CD4-positive, alpha-beta T cell (primary cell): ENCODE measurements at regions not wholly inside any gene's neighbourhood (a gene's known extent, or its start where the extent isn't known, plus 50 kb on each side); places are given as distances from the start of the nearest gene placed in this dataset.

ENCODE experiments used
- ATAC-seq: fragments of 200-7000 bp; cut with Tn5 transposase; one replicate; pipeline ENCODE4 v1.10.0; 2022; ENCODE audit warnings: mild to moderate bottlenecking; ENCODE audit not compliant: poor library complexity
- CTCF ChIA-PET: fragments of 350-600 bp; sonication (Branson Sonifier 250); formaldehyde crosslinking; loops from one replicate; lab custom pipeline; 2021; ENCODE audit warnings: antibody characterized with exemption, inconsistent platforms; lab: Charles Lee
- POLR2A ChIA-PET: fragments of 350-600 bp; sonication (Branson Sonifier 250); formaldehyde crosslinking; loops from one replicate; lab custom pipeline; 2021; ENCODE audit warnings: antibody characterized with exemption, inconsistent platforms; lab: Charles Lee
- DNase-seq, 14 experiments: peaks; one replicate each; pipeline ENCODE4 v3.0.0-alpha.2; 2013 to 2020; ENCODE audit warnings: mixed read lengths in 2 of 14
- H3K27ac ChIP-seq, 2 donors: one replicate each; pipeline versions ENCODE4 v1.5.1 to v1.7.0; 2013; ENCODE audit warnings: low read length in 2 of 2, low read depth in 1 of 2, mild to moderate bottlenecking in 1 of 2
- H3K27me3 ChIP-seq, 2 experiments: 1 replicate in 1 of 2; 2 replicates in 1 of 2; pipeline versions ENCODE4 v1.6.1 to v1.7.0; 2013; ENCODE audit warnings: low read length in 2 of 2, control low read depth in 1 of 2, mild to moderate bottlenecking in 1 of 2, moderate library complexity in 1 of 2; ENCODE audit not compliant: insufficient read depth in 2 of 2, control insufficient read depth in 1 of 2
- H3K36me3 ChIP-seq: one replicate; pipeline ENCODE4 v1.6.1; 2013; ENCODE audit warnings: low read length, control low read depth; ENCODE audit not compliant: insufficient read depth
- H3K4me1 ChIP-seq: one replicate; pipeline ENCODE4 v1.6.1; 2013; ENCODE audit warnings: low read length, control low read depth; ENCODE audit not compliant: insufficient read depth
- H3K4me3 ChIP-seq: one replicate; pipeline ENCODE4 v1.5.1; 2013; ENCODE audit warnings: mild to moderate bottlenecking, low read length, moderate library complexity
- H3K9me3 ChIP-seq, 2 experiments: 1 replicate in 1 of 2; 2 replicates in 1 of 2; pipeline versions ENCODE4 v1.6.1 to v1.7.0; 2013; ENCODE audit warnings: low read length in 2 of 2, mild to moderate bottlenecking in 2 of 2, control low read depth in 1 of 2, moderate library complexity in 1 of 2; ENCODE audit not compliant: control insufficient read depth in 1 of 2, insufficient read depth in 1 of 2
- H3K27ac Mint-ChIP-seq: one replicate; pipeline ENCODE4 v1.8.0; 2020; ENCODE audit warnings: mixed read lengths
- H3K27me3 Mint-ChIP-seq: one replicate; pipeline ENCODE4 v1.8.0; 2021; ENCODE audit warnings: mixed read lengths
- H3K36me3 Mint-ChIP-seq: one replicate; pipeline ENCODE4 v1.8.0; 2021; ENCODE audit warnings: low read depth, mixed read lengths
- H3K4me1 Mint-ChIP-seq: one replicate; pipeline ENCODE4 v1.8.0; 2021; ENCODE audit warnings: low read depth, mixed read lengths
- H3K4me3 Mint-ChIP-seq: one replicate; pipeline ENCODE4 v1.8.0; 2020; ENCODE audit warnings: mild to moderate bottlenecking, mixed read lengths
- H3K9me3 Mint-ChIP-seq: one replicate; pipeline ENCODE4 v1.8.0; 2020; ENCODE audit warnings: mixed read lengths
- CTCF ChIP-seq: fragments of 200-600 bp; IDR thresholded peaks from one replicate; pipeline ENCODE4 v1.8.0; 2022; ENCODE audit warnings: antibody characterized with exemption, mild to moderate bottlenecking
- intact Hi-C, 2 experiments: fragments of 100-400 bp; cut with DNase I in 1 of 2; cut with micrococcal nuclease in 1 of 2; formaldehyde crosslinking; loops; one replicate each; pipeline versions ENCODE4 v1.15.1 to v1.9.0; 2023 to 2025; cut with DNase I, micrococcal nuclease

DNA sequence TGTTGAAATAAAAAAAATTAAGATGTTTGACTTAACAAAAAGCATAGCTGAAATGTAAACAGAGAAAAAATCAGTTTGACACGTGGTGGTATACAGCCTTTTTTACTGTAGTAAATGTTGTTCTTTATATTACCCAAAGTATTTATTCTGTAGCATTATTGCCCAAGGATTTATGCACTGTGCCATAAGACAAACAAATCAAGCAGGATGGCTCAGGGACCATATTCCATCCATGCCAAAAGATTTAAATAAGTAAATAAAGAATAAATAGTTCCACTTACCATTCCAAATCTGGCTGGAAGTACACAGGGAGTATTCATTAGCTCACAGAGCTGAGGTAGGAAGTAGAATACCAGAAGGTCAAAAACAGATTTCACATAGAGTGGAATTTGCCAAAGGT lies 666.7 kb upstream of the CADM2 start:
- Mint-ChIP-seq H3K27ac (no peak overlapping the region), H3K36me3 (no peaks in the 10 kb centered on the region), H3K9me3 (peaks cover 4% of the 10 kb centered on the region), H3K27me3 (no peaks in the 10 kb centered on the region), H3K4me3 (no peak overlapping the region), H3K4me1 (no peaks in the 10 kb centered on the region)
- H3K4me3 ChIP-seq, result no peak overlapping the region
- DNase-seq (no peak), ATAC-seq (no peak)
- ChIA-PET POLR2A (no interaction called here), CTCF (no interaction called here)
- intact Hi-C loops, result no loop called here
- no peaks in the 10 kb centered on the region for H3K4me1 ChIP-seq
- H3K27me3 ChIP-seq, result no peaks in the 10 kb centered on the region
- TF ChIP-seq CTCF, result no peak
- H3K27ac ChIP-seq, result no peak overlapping the region
- no peaks in the 10 kb centered on the region for H3K36me3 ChIP-seq
- peaks cover 0 to 4% of the 10 kb centered on the region in 2 experiments for H3K9me3 ChIP-seq

DNA sequence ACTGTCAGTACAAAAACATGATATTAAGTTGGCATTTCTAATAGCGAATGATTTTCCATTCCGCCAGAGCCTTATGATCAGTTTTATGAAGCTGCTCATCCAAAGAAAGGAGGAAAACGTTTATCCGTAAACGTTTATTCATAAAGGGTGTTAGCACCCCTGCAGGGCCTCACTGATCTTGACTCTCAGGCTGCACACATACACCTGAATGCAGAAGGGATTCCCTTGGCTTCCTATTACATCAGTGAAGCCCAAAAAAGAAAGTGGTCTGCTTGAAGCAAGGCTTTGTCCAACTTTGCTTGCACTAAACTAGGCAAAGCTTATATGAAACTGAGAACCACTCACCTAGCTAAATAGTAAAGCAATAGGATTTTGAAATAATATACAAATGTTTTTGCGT lies 659.5 kb upstream of the CADM2 start:
- Histone ChIP-seq H3K4me1 (no peaks in the 10 kb centered on the region), H3K36me3 (no peaks in the 10 kb centered on the region), H3K27me3 (no peaks in the 10 kb centered on the region), H3K4me3 (no peak overlapping the region), H3K27ac (no peak overlapping the region), H3K9me3 (no peaks in the 10 kb centered on the region)
- peaks cover 6% of the 10 kb centered on the region for H3K9me3 Mint-ChIP-seq
- POLR2A ChIA-PET, result no interaction called here
- H3K27ac Mint-ChIP-seq, result no peak overlapping the region
- no peak for ATAC-seq
- no peaks in the 10 kb centered on the region for H3K27me3 Mint-ChIP-seq
- DNase-seq, result no peak
- no peaks in the 10 kb centered on the region for H3K4me1 Mint-ChIP-seq
- H3K36me3 Mint-ChIP-seq, result no peaks in the 10 kb centered on the region
- intact Hi-C loops, result no loop called here
- no peak overlapping the region for H3K4me3 Mint-ChIP-seq
- CTCF ChIA-PET, result no interaction called here
- TF ChIP-seq CTCF, result no peak

DNA sequence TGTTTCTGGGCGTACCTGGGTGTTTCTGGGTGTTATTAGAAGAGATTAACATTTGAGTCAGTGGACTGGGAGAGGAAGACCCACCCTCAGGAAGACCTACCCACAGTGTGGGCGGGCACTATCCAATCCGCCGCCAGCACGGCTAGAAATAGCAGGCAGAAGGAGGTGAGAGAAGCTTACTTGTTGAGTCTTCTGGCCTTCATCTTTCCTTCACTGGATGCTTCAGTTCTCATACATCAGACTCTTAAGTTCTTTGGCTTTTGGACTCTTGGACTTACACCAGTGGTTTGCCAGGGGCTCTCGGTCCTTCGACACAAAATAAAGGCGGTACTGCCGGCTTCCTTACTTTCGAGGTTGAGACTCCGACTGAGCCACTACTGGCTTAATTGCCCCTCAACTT lies 654.6 kb upstream of the CADM2 start:
- ATAC-seq (no peak), DNase-seq (no peak)
- no peaks in the 10 kb centered on the region for H3K27me3 Mint-ChIP-seq
- no peaks in the 10 kb centered on the region for H3K4me1 Mint-ChIP-seq
- H3K27ac Mint-ChIP-seq, result no peak overlapping the region
- Histone ChIP-seq H3K36me3 (no peaks in the 10 kb centered on the region), H3K4me1 (no peaks in the 10 kb centered on the region), H3K27ac (no peak overlapping the region), H3K27me3 (no peaks in the 10 kb centered on the region), H3K4me3 (no peak overlapping the region), H3K9me3 (peaks cover 0 to 7% of the 10 kb centered on the region in 2 experiments)
- intact Hi-C loops, result no loop called here
- no peak for TF ChIP-seq CTCF
- no peak overlapping the region for H3K4me3 Mint-ChIP-seq
- ChIA-PET POLR2A (no interaction called here), CTCF (no interaction called here)
- H3K9me3 Mint-ChIP-seq, result peaks cover 14% of the 10 kb centered on the region
- H3K36me3 Mint-ChIP-seq, result no peaks in the 10 kb centered on the region
